IMR-90 (cell line): ENCODE measurements at regions not wholly inside any gene's neighbourhood (a gene's known extent, or its start where the extent isn't known, plus 50 kb on each side); places are given as distances from the start of the nearest gene placed in this dataset.

Source experiments
- BHLHE40 ChIP-seq: fragments of 150-350 bp; IDR thresholded peaks from 2 replicates; pipeline ENCODE4 v1.6.1; 2016; ENCODE audit warnings: mild to moderate bottlenecking, low read depth, low read length
- CEBPB ChIP-seq: IDR thresholded peaks from 2 replicates; pipeline ENCODE4 v1.6.1; 2012; ENCODE audit warnings: low read depth, low read length, improper control_type of control experiment
- CHD1 ChIP-seq: IDR thresholded peaks from 2 replicates; pipeline ENCODE4 v1.6.1; 2012; ENCODE audit warnings: low read depth, low read length, improper control_type of control experiment
- CTCF ChIP-seq: conservative IDR thresholded peaks from 2 replicates; pipeline ENCODE4 v1.5.1; 2012; ENCODE audit warnings: mild to moderate bottlenecking, low read depth, low read length, improper control_type of control experiment
- FOS ChIP-seq: fragments of 150-350 bp; IDR thresholded peaks from 2 replicates; pipeline ENCODE4 v1.6.1; 2016; ENCODE audit warnings: low read depth, low read length
- MAFK ChIP-seq: IDR thresholded peaks from 2 replicates; pipeline ENCODE4 v1.6.1; 2012; ENCODE audit warnings: low read depth, low read length, improper control_type of control experiment
- MXI1 ChIP-seq: IDR thresholded peaks from 2 replicates; pipeline ENCODE4 v1.6.1; 2012; ENCODE audit warnings: low read depth, mild to moderate bottlenecking, low read length, moderate library complexity, borderline replicate concordance
- POLR2A ChIP-seq: IDR thresholded peaks from 2 replicates; pipeline ENCODE4 v1.6.1; 2012; ENCODE audit warnings: mild to moderate bottlenecking, low read depth, low read length
- RAD21 ChIP-seq: IDR thresholded peaks from 2 replicates; pipeline ENCODE4 v1.6.1; 2012; ENCODE audit warnings: low read length, improper control_type of control experiment
- SMC3 ChIP-seq: fragments of 150-350 bp; IDR thresholded peaks from 2 replicates; pipeline ENCODE4 v1.6.1; 2016; ENCODE audit warnings: low read depth, mild to moderate bottlenecking, antibody characterized with exemption, low read length, moderate library complexity

- TF ChIP-seq CTCF (no peak), SMC3 (no peak), CEBPB (no peak), MXI1 (no peak), POLR2A (no peak), MAFK (no peak), RAD21 (no peak), CHD1 (no peak), FOS (no peak), BHLHE40 (no peak)
These were observed 308.5 kb upstream of the RASGRP1 start for GRCh38 chr15:38873158-38873557.
